Mesothelial cell of epicardium (in vitro differentiated cells): ENCODE measurements at regions not wholly inside any gene's neighbourhood (a gene's known extent, or its start where the extent isn't known, plus 50 kb on each side); places are given as distances from the start of the nearest gene placed in this dataset.

Experiments used
- DNase-seq, 2 experiments: peaks; one replicate each; pipeline ENCODE4 v3.0.0; 2021; ENCODE audit warnings: low spot score in 2 of 2; ENCODE audit not compliant: unreplicated experiment in 2 of 2
- H3K27ac Mint-ChIP-seq: 2 replicates; pipeline ENCODE4 v1.8.0; 2021; ENCODE audit warnings: mixed read lengths
- H3K27me3 Mint-ChIP-seq: 2 replicates; pipeline ENCODE4 v1.8.0; 2021; ENCODE audit warnings: low read depth, mixed read lengths
- H3K36me3 Mint-ChIP-seq: 2 replicates; pipeline ENCODE4 v1.8.0; 2021; ENCODE audit warnings: mixed read lengths
- H3K4me1 Mint-ChIP-seq: 2 replicates; pipeline ENCODE4 v1.8.0; 2021; ENCODE audit warnings: mixed read lengths
- H3K4me3 Mint-ChIP-seq: 2 replicates; pipeline ENCODE4 v1.8.0; 2021; ENCODE audit warnings: mild to moderate bottlenecking, moderate library complexity, mixed read lengths
- H3K9me3 Mint-ChIP-seq: 2 replicates; pipeline ENCODE4 v1.8.0; 2021; ENCODE audit warnings: mixed read lengths
- TF ChIP-seq, protein P1 (sequence below): fragments of 200-600 bp; sonication (generic); IDR thresholded peaks from one replicate; pipeline ENCODE4 v1.5.0; 2021; ENCODE audit warnings: antibody characterized with exemption; ENCODE audit not compliant: unreplicated experiment

DNA sequence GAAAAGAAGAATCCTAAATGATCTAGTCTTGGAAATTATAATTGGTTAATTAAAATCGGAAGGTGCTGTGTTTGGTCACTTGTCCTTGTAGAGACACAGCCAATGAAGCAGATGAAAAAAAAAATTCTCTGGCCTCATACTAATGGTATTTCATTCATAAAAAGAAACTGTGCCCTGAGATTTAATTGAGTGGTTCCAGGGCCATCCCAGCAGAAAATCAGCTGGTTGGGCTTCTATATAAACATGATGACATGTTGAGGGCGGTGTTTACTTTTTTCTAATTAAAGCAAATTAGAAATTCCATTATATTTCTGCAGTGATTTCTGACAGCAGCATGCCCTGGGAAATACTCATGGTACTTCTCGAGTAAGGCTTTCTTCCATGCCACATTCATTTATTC, 191.9 kb upstream of the KCNJ16 start:
- no peak overlapping the region for H3K27ac Mint-ChIP-seq

DNA sequence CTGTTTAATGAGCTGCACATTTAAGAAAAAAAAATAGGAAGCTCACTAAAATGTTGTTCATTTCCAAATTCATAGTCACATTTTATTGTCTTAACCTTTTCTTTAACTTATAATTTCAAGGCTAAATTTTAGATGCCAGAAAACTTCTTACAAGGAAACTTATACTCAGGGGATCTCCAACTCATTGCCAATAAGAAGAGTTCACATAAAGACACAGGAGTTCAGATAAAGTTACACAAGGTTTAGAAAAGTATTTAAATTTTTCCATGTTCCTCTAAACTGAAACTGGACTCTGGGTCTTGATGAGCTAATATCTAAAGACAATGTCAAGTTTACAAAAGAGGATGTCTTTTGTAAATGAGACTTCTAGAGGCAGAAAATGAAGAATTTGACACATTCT, 190.7 kb upstream of the KCNJ16 start:
- Mint-ChIP-seq H3K4me3 (no peak overlapping the region), H3K36me3 (no peaks in the 10 kb centered on the region), H3K4me1 (no peaks in the 10 kb centered on the region), H3K27ac (no peak overlapping the region), H3K9me3 (no peaks in the 10 kb centered on the region), H3K27me3 (no peaks in the 10 kb centered on the region)
- DNase-seq: no peak
- TF ChIP-seq, protein P1, sequence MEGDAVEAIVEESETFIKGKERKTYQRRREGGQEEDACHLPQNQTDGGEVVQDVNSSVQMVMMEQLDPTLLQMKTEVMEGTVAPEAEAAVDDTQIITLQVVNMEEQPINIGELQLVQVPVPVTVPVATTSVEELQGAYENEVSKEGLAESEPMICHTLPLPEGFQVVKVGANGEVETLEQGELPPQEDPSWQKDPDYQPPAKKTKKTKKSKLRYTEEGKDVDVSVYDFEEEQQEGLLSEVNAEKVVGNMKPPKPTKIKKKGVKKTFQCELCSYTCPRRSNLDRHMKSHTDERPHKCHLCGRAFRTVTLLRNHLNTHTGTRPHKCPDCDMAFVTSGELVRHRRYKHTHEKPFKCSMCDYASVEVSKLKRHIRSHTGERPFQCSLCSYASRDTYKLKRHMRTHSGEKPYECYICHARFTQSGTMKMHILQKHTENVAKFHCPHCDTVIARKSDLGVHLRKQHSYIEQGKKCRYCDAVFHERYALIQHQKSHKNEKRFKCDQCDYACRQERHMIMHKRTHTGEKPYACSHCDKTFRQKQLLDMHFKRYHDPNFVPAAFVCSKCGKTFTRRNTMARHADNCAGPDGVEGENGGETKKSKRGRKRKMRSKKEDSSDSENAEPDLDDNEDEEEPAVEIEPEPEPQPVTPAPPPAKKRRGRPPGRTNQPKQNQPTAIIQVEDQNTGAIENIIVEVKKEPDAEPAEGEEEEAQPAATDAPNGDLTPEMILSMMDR: no peak

More for the DNA sequence above, 191.9 kb upstream of the KCNJ16 start:
- H3K4me1 Mint-ChIP-seq: no peaks in the 10 kb centered on the region
- peaks cover 9% of the 10 kb centered on the region for H3K9me3 Mint-ChIP-seq
- no peaks in the 10 kb centered on the region for H3K27me3 Mint-ChIP-seq
- DNase-seq: no peak
- H3K4me3 Mint-ChIP-seq: no peak overlapping the region
- TF ChIP-seq, protein P1: no peak
- peaks cover 2% of the 10 kb centered on the region for H3K36me3 Mint-ChIP-seq

DNA sequence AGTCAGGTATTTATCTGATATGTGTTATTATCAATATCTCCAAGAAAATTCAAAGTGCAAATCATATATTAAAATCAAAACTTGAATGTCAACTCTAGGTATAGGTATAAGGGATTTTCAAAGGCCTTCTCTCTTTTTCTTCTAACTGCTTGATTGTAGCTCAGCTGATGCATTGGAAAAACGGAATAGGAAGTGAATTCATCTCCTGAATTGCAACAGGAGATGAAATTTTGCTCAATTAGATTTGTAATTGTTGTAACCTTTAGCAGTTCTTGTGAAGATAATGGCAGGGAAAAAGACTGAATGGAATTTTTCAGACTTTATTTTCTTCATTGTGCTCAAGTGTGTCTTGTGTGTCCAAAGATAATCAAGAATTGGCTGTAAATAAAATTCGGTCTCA, 190.2 kb upstream of the KCNJ16 start:
- no peaks in the 10 kb centered on the region for H3K4me1 Mint-ChIP-seq
- no peak overlapping the region for H3K4me3 Mint-ChIP-seq
- DNase-seq: no peak
- H3K27ac Mint-ChIP-seq: no peak overlapping the region
- H3K27me3 Mint-ChIP-seq: no peaks in the 10 kb centered on the region
- H3K9me3 Mint-ChIP-seq: no peaks in the 10 kb centered on the region
- no peaks in the 10 kb centered on the region for H3K36me3 Mint-ChIP-seq
- TF ChIP-seq, protein P1: no peak

DNA sequence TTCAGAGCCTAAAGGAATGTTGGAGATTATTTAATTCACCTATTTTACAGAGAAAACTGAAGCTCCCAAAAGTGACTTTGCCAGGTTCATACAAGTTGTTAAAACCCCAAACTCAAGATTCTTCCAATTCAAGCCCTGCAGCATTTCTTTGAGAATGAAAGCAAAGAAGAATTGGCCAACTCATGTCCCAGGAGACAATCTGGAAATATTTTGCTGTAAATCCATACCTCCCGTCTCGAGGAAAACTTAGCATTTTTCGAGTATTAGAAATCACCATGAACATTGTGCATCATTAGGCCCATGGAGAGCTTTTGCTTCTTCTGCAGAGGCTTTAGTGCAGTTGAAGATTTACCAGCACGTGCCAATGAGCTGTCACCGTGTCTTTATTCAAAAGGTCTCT, 176.4 kb upstream of the KCNJ16 start:
- H3K36me3 Mint-ChIP-seq: no peaks in the 10 kb centered on the region
- H3K9me3 Mint-ChIP-seq: no peaks in the 10 kb centered on the region
- H3K4me3 Mint-ChIP-seq: no peak overlapping the region
- H3K27me3 Mint-ChIP-seq: no peaks in the 10 kb centered on the region
- TF ChIP-seq, protein P1: no peak
- no peak overlapping the region for H3K27ac Mint-ChIP-seq
- no peaks in the 10 kb centered on the region for H3K4me1 Mint-ChIP-seq
- no peak for DNase-seq

DNA sequence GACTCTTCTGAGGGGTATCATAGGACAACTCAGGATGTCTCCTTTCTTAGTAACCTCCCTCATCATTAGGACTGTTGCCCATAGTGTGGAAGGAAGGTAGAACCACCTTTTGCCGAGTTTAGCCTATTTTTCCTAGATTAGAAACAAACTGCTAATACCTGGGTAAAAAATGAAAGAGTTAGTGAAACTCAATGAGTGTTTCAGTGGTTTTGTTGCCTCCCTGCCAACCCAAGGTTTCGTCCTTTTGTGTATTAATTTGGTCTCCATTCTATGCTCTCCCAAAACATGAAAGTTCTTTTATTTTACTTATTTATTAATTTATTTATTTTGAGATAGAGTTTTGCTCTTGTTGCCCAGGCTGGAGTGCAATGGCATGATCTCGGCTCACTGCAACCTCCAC, 174.9 kb upstream of the KCNJ16 start:
- TF ChIP-seq, protein P1: no peak
- Mint-ChIP-seq H3K27me3 (no peaks in the 10 kb centered on the region), H3K4me1 (no peaks in the 10 kb centered on the region), H3K9me3 (no peaks in the 10 kb centered on the region), H3K4me3 (no peak overlapping the region), H3K27ac (no peak overlapping the region), H3K36me3 (no peaks in the 10 kb centered on the region)
- DNase-seq: no peak

DNA sequence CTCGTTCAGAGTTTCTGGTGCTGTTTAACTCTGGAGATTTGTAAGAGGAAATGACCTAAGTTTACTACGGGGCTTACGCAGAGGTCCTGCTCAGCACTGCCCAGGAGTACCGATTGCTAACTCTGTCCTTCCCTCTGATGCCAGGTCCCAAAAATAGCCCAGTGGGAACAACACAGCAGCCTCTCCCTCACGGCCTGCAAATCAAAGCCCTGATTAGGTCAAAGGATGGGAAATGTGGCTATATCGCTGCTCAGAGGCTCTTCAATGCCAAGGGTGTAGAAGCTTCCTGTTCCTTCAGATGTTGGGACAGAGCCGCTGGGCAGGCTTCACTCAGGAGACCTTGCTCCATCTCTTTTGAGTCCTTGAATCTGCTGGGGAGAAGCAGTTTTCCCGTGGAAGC, 174.2 kb upstream of the KCNJ16 start:
- TF ChIP-seq, protein P1: no peak
- Mint-ChIP-seq H3K27ac (no peak overlapping the region), H3K4me1 (no peaks in the 10 kb centered on the region), H3K27me3 (no peaks in the 10 kb centered on the region), H3K9me3 (no peaks in the 10 kb centered on the region), H3K36me3 (no peaks in the 10 kb centered on the region), H3K4me3 (no peak overlapping the region)
- DNase-seq: no peak
